SK-N-SH treated with all-trans-retinoic acid at 6 μM for 48 hours (cell line): ENCODE measurements at regions not wholly inside any gene's neighbourhood (a gene's known extent, or its start where the extent isn't known, plus 50 kb on each side); places are given as distances from the start of the nearest gene placed in this dataset.

ENCODE experiments used
- ARNTL ChIP-seq: fragments of 450-650 bp; formaldehyde crosslinking; IDR thresholded peaks from 2 replicates; pipeline ENCODE4 v1.5.0; 2020; ENCODE audit warnings: low read depth, mild to moderate bottlenecking, moderate library complexity, borderline replicate concordance
- CSDC2 ChIP-seq: fragments of 250-450 bp; sonication (Bioruptor Pico); IDR thresholded peaks from 2 replicates; pipeline ENCODE4 v1.5.0; 2020; ENCODE audit warnings: mild to moderate bottlenecking, moderate library complexity
- ESRRG ChIP-seq: fragments of 250-450 bp; sonication (Bioruptor Pico); IDR thresholded peaks from 2 replicates; pipeline ENCODE4 v1.6.1; 2021; ENCODE audit warnings: mild to moderate bottlenecking
- GLIS3 ChIP-seq: fragments of 250-450 bp; sonication (Bioruptor Pico); IDR thresholded peaks from 2 replicates; pipeline ENCODE4 v1.5.0; 2020; ENCODE audit warnings: mild to moderate bottlenecking, moderate library complexity
- OSR1 ChIP-seq: fragments of 250-450 bp; sonication (Bioruptor Pico); IDR thresholded peaks from 2 replicates; pipeline ENCODE4 v1.8.0; 2022; ENCODE audit warnings: moderate library complexity, mild to moderate bottlenecking, inconsistent platforms
- SNAI2 ChIP-seq: fragments of 250-450 bp; sonication (Bioruptor Pico); IDR thresholded peaks from 2 replicates; pipeline ENCODE4 v1.5.0; 2020; ENCODE audit warnings: mild to moderate bottlenecking, moderate library complexity
- TCF4 ChIP-seq: fragments of 250-450 bp; sonication (Bioruptor Pico); IDR thresholded peaks from 2 replicates; pipeline ENCODE4 v1.8.0; 2021; ENCODE audit warnings: mild to moderate bottlenecking, moderate library complexity, borderline replicate concordance
- TOX ChIP-seq: fragments of 250-450 bp; sonication (Bioruptor Pico); IDR thresholded peaks from 2 replicates; pipeline ENCODE4 v1.8.0; 2021; ENCODE audit warnings: mild to moderate bottlenecking, moderate library complexity, borderline replicate concordance
- ZFP30 ChIP-seq: fragments of 450-650 bp; formaldehyde crosslinking; IDR thresholded peaks from 2 replicates; pipeline ENCODE4 v1.5.0; 2022; ENCODE audit warnings: mild to moderate bottlenecking, moderate library complexity
- ZNF565 ChIP-seq: fragments of 450-650 bp; formaldehyde crosslinking; conservative IDR thresholded peaks from 2 replicates; pipeline ENCODE4 v1.5.0; 2020; ENCODE audit warnings: low read depth, mild to moderate bottlenecking, moderate library complexity
- ZNF70 ChIP-seq: fragments of 450-650 bp; formaldehyde crosslinking; IDR thresholded peaks from 2 replicates; pipeline ENCODE4 v1.5.0; 2020; ENCODE audit warnings: mild to moderate bottlenecking, moderate library complexity
- TF ChIP-seq, protein P1 (sequence below): fragments of 250-450 bp; sonication (Bioruptor Pico); IDR thresholded peaks from 2 replicates; pipeline ENCODE4 v1.8.0; 2021; ENCODE audit warnings: low read depth, mild to moderate bottlenecking, moderate library complexity, borderline replicate concordance
- TF ChIP-seq, protein P2 (sequence below): fragments of 250-450 bp; sonication (Bioruptor Pico); IDR thresholded peaks from 2 replicates; pipeline ENCODE4 v1.8.0; 2020; ENCODE audit warnings: mild to moderate bottlenecking, moderate library complexity, borderline replicate concordance

DNA sequence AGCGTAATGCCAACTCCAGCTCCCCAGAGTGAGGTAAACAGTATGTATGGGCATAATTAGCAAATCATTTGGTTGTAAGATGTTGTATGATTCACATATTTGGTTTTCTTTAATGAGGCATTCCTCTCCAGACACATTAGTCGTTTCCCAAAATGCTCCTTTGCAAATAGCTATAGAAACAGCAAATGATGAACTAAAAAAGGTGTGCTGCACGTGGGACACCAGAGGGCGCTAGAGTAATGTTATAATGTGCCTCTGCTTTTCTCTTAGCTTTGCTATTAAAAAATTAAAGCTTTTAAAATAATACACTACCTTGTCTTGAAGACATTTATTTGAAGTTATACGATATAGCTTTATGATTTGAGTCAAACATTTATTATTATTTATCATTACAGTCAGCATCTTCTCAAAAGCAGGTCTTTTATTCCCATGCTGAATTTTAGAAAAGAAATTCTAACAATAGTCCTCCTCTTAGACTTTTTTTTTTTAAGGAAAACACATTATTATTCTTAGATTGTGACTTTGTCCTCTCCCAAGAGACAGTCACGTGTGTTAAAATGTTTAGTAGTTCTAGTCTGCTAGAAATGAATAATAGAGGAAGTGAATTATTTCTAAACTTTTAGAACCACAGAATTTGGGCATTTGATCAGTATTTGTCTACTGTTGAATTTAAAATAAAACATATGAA lies 121.6 kb upstream of the FRY start:
- no peak for TF ChIP-seq ZFP30 (CRISPR knock-in tag)
- TF ChIP-seq TOX (CRISPR knock-in tag) = no peak
- TF ChIP-seq, protein P1, sequence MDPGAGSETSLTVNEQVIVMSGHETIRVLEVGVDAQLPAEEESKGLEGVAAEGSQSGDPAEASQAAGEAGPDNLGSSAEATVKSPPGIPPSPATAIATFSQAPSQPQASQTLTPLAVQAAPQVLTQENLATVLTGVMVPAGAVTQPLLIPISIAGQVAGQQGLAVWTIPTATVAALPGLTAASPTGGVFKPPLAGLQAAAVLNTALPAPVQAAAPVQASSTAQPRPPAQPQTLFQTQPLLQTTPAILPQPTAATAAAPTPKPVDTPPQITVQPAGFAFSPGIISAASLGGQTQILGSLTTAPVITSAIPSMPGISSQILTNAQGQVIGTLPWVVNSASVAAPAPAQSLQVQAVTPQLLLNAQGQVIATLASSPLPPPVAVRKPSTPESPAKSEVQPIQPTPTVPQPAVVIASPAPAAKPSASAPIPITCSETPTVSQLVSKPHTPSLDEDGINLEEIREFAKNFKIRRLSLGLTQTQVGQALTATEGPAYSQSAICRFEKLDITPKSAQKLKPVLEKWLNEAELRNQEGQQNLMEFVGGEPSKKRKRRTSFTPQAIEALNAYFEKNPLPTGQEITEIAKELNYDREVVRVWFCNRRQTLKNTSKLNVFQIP (CRISPR knock-in tag) = no peak
- no peak for TF ChIP-seq SNAI2 (CRISPR knock-in tag)
- no peak for TF ChIP-seq TCF4 (CRISPR knock-in tag)
- no peak for TF ChIP-seq GLIS3
- no peak for TF ChIP-seq OSR1 (CRISPR knock-in tag)
- TF ChIP-seq, protein P2, sequence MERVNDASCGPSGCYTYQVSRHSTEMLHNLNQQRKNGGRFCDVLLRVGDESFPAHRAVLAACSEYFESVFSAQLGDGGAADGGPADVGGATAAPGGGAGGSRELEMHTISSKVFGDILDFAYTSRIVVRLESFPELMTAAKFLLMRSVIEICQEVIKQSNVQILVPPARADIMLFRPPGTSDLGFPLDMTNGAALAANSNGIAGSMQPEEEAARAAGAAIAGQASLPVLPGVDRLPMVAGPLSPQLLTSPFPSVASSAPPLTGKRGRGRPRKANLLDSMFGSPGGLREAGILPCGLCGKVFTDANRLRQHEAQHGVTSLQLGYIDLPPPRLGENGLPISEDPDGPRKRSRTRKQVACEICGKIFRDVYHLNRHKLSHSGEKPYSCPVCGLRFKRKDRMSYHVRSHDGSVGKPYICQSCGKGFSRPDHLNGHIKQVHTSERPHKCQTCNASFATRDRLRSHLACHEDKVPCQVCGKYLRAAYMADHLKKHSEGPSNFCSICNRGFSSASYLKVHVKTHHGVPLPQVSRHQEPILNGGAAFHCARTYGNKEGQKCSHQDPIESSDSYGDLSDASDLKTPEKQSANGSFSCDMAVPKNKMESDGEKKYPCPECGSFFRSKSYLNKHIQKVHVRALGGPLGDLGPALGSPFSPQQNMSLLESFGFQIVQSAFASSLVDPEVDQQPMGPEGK (CRISPR knock-in tag) = no peak
- no peak for TF ChIP-seq ESRRG
- TF ChIP-seq ZNF565 (CRISPR knock-in tag) = no peak
- TF ChIP-seq ARNTL (CRISPR knock-in tag) = no peak
- TF ChIP-seq ZNF70 (CRISPR knock-in tag) = no peak
- no peak for TF ChIP-seq CSDC2
